VCaP (cell line): ENCODE measurements at regions not wholly inside any gene's neighbourhood (a gene's known extent, or its start where the extent isn't known, plus 50 kb on each side); places are given as distances from the start of the nearest gene placed in this dataset.
"Not testable (repeated sequence)": the region's sequence is repeated elsewhere in the genome, so short reads cannot be mapped to it uniquely, and the experiment has no call there.

Experiments
- H3K27ac ChIP-seq: fragments of 450-650 bp; 2 replicates; pipeline ENCODE4 v1.5.1; 2017
- CTCF ChIP-seq: fragments of 450-650 bp; conservative IDR thresholded peaks from 2 replicates; pipeline ENCODE4 v1.5.1; 2017; ENCODE audit warnings: mild to moderate bottlenecking, moderate library complexity

- no peak overlapping the region for H3K27ac ChIP-seq
- TF ChIP-seq CTCF: no peak
Observed at GRCh38 chr4:14919785-14920184, 82.5 kb upstream of the CPEB2 start.

GRCh38 chr4:14920237-14920636, 82.0 kb upstream of the CPEB2 start:
- H3K27ac ChIP-seq: no peak overlapping the region
- TF ChIP-seq CTCF: no peak

GRCh38 chr4:14920759-14921320, 81.4 kb upstream of the CPEB2 start:
- no peak overlapping the region for H3K27ac ChIP-seq
- TF ChIP-seq CTCF: no peak

GRCh38 chr4:14921781-14922180, 80.5 kb upstream of the CPEB2 start:
- H3K27ac ChIP-seq: not testable (repeated sequence)

DNA sequence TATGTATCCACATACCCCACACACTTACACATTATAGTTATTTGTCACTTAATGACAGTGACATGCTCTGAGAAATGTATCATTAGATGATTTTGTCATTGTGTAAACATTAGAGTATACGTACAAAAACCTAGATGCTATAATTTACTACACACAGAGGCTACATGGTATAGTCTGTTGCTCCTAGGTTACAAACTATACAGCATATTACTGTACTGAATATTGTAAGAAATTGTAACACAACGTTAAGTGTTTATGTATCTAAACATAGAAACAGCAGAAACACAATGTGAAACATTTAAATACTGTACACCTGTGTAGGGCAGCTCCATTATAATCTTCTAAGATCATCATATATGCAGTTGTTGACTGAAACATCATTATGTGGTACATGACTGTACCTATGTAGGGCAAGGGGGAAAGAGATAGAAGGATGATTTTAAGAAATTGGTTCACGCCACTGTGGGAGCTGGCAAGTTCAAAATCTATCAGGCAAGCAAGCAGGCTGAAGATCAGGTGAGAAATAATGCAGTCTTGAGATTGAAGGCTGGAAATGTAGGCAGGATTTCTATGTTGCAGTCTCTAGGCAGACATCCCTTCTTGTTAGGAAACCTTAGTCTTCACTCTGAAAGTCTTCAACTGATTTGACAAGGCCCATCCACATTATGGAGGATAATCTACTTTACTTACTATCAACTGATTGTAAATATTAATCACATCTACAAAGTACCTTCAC, 78.0 kb upstream of the CPEB2 start:
- no peak overlapping the region for H3K27ac ChIP-seq

DNA sequence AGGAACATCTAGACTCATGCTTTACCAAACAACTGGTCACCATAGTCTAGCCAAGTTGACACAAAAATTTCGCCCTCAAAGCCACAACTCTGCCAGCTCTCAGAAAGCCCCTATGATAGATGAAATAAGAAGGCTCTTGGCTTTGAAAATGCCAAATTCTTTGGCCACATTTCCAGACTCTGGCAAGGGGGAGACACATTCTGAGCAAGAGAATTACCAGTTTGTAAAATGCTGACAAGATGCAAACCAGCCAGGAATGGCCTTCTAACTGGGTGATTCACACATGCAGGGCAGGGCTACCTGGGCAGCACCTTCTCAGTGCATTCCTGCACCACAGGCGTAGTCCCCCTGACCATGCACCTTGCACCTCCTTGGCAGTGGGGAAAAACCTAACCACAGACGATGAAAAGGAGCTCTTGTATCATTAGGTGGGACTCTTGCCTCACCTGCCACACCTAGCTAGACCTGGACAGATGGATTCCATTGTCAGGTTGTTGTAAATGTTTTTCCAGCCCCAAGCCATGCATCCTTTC, 77.4 kb upstream of the CPEB2 start:
- no peak for TF ChIP-seq CTCF
- H3K27ac ChIP-seq: no peak overlapping the region

More for the DNA sequence above, 78.0 kb upstream of the CPEB2 start:
- TF ChIP-seq CTCF: no peak

DNA sequence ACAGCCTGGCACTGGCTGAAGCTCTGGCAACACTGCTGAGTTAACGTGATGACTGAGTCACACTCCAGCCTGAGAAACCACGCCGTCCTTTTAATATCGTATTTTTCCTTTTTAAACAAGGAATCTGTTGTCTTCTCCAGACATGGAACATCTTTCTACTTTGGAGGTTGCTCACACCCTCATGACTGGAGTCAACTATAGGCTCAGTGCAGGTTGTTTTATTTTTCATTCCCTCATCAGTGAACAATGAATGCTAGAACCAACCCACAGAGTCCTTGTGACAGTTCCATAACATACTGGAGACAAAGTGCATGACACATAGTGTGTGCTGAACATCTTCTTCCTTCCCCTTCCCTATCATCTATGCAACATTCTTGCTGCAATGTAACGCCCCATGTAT, 76.8 kb upstream of the CPEB2 start:
- H3K27ac ChIP-seq: no peak overlapping the region
- no peak for TF ChIP-seq CTCF

GRCh38 chr4:14926368-14926767, 75.9 kb upstream of the CPEB2 start:
- no peak overlapping the region for H3K27ac ChIP-seq
- TF ChIP-seq CTCF: no peak
